GM18858 (cell line): ENCODE measurements at regions not wholly inside any gene's neighbourhood (a gene's known extent, or its start where the extent isn't known, plus 50 kb on each side); places are given as distances from the start of the nearest gene placed in this dataset.
A peak's percentile ranks its signal among the peaks of the same experiment; 100 is the strongest.

Experiments used
- ATAC-seq: cut with Tn5 transposase; IDR thresholded peaks from one replicate; pipeline ENCODE4 v1.9.1; 2021; ENCODE audit not compliant: unreplicated experiment

DNA sequence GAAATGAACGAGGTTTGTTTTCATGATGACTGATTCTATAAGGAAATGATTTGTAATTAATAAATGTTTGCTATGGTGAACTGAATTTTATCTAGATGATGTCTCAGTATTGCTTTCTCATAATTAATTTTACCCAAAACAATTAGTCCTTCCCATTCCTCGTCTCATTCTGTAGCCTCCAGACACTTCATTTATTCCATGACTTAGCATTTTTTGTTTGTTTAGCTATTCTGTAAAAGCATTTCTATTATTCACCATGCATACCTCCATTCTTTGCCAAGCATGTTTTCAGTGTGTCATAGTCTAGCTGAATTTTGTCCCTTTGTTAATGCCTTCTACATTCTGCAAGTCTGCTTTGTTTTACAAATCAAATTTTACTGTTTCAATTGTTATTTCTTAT lies 137.4 kb upstream of the RPL10L start:
- ATAC-seq, result no peak

- ATAC-seq, result no peak
Observed at GRCh38 chr14:46782281-46782680, 130.7 kb upstream of the RPL10L start.

GRCh38 chr14:46769292-46769691 lies 117.7 kb upstream of the RPL10L start:
- ATAC-seq, result peak; percentile 99

DNA sequence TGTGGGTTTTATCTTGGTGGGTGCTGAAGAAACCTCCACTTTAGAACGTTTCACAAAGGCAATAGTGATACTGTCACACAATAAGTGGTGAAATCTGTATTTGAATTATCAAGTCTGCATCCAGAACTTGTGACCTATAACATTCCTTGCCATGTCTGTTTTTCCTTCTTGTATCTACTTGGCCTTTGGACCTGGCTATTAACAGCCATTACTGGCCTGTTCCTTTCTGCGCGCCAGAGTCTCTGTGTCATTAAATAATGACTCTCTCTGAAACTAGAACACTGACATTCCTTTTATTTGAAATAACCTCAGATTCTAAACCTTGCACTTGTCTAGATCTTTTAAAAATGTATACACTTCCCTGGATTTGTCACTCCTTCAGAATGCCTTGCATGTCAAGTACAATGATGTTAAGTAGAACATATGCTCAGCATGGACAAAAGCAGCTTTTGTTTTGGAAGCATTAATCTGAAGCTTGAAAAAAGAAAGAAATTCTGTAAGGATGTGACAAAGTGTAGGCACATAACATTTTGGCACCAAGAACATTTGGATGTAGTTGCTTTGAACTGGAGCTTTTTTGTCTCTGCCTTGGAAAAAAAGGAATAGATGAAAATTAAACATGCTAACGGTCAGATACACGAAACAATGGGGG lies 95.5 kb upstream of the RPL10L start:
- no peak for ATAC-seq

DNA sequence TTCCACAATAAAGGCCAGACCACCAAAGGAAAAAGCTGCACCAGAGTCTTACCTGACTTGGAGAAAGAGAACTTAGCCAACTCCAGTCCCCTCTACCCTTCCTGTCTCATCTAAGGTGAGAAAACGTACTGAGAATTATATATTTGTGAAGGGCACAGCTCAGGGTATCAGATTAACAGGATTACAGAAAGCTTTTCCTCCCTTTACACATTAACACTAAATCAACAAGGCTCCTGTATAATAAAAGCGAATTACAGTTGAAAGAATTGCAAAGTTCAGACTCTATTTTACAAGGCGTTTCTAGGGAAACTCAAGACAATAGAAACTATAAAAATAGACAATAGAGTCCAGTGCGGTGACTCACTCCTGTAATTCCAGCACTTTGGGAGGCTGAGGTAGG lies 82.7 kb upstream of the RPL10L start:
- no peak for ATAC-seq

GRCh38 chr14:46717211-46717610 lies 65.6 kb upstream of the RPL10L start:
- ATAC-seq, result no peak
